Endothelial cell of umbilical vein (primary cell): ENCODE measurements at regions not wholly inside any gene's neighbourhood (a gene's known extent, or its start where the extent isn't known, plus 50 kb on each side); places are given as distances from the start of the nearest gene placed in this dataset.

Experiments used
- BruUV-seq: library from RNA; stranded (reverse); fragments of 400-500 nt; replicated peaks from 2 replicates; lab custom pipeline; 2021; lab: Mats Ljungman, UMichigan
- CTCF ChIA-PET: fragments of 300-600, 350-600 bp; sonication (Branson Sonifier 250); formaldehyde crosslinking; loops from one replicate; lab custom pipeline; 2021; ENCODE audit warnings: antibody characterized with exemption, inconsistent platforms; lab: Charles Lee
- POLR2A ChIA-PET: fragments of 300-600, 350-600 bp; sonication (Branson Sonifier 250); formaldehyde crosslinking; loops from one replicate; lab custom pipeline; 2021; ENCODE audit warnings: antibody characterized with exemption, inconsistent platforms; lab: Charles Lee
- DNase-seq: peaks from one replicate; pipeline ENCODE4 v3.0.0-alpha.2; 2011; ENCODE audit warnings: low read depth, low spot score
- FAIRE-seq: peaks from 2 replicates; lab custom pipeline; 2011; peaks lifted over from hg19 to GRCh38; lab: Jason Lieb, UNC
- H2AFZ ChIP-seq: 2 replicates; pipeline ENCODE4 v1.6.0; 2012; ENCODE audit warnings: low read depth, low read length, control low read depth, inconsistent platforms
- H3K27ac ChIP-seq: 2 replicates; pipeline ENCODE4 v1.5.1; 2011; ENCODE audit warnings: low read depth, mild to moderate bottlenecking, control low read depth, low read length, moderate library complexity; ENCODE audit not compliant: insufficient read depth
- H3K27me3 ChIP-seq, 2 experiments: 2 replicates each; pipeline versions ENCODE4 v1.6.0 to v1.6.1; 2011; ENCODE audit warnings: low read length in 2 of 2, mixed read lengths in 1 of 2; ENCODE audit not compliant: control insufficient read depth in 2 of 2, insufficient read depth in 2 of 2
- H3K36me3 ChIP-seq, 2 experiments: 2 replicates in 1 of 2; 3 replicates in 1 of 2; pipeline ENCODE4 v1.5.1; 2011; ENCODE audit warnings: low read length in 2 of 2, mild to moderate bottlenecking in 1 of 2, moderate library complexity in 1 of 2; ENCODE audit not compliant: control insufficient read depth in 2 of 2, insufficient read depth in 2 of 2; ENCODE audit errors: extremely low read depth in 1 of 2
- H3K4me1 ChIP-seq: 3 replicates; pipeline ENCODE4 v1.5.1; 2011; ENCODE audit warnings: mild to moderate bottlenecking, low read length; ENCODE audit not compliant: control insufficient read depth, insufficient read depth; ENCODE audit errors: extremely low read depth
- H3K4me2 ChIP-seq: 2 replicates; pipeline ENCODE4 v1.6.1; 2011; ENCODE audit warnings: low read length, control low read depth, mixed read lengths; ENCODE audit not compliant: insufficient read depth
- H3K4me3 ChIP-seq, 3 experiments: fragments of 200-600 bp in 1 of 3; sonication (generic), shearing (Covaris generic) in 1 of 3; replicated peaks in 1 of 3; 2 replicates each; pipeline ENCODE4 v1.5.1; 2011 to 2016; ENCODE audit warnings: control low read depth in 3 of 3, low read length in 3 of 3, mild to moderate bottlenecking in 2 of 3, inconsistent platforms in 1 of 3, low read depth in 1 of 3, moderate library complexity in 1 of 3; ENCODE audit not compliant: insufficient read depth in 1 of 3
- H3K79me2 ChIP-seq: 2 replicates; pipeline ENCODE4 v1.6.0; 2012; ENCODE audit warnings: low read length, inconsistent platforms; ENCODE audit not compliant: control insufficient read depth, insufficient read depth
- H3K9ac ChIP-seq: replicated peaks from 2 replicates; pipeline ENCODE3; 2011; ENCODE audit warnings: low read length, control low read depth; ENCODE audit not compliant: insufficient read depth; ENCODE audit errors: extremely low read depth
- H3K9me1 ChIP-seq: replicated peaks from 3 replicates; pipeline ENCODE4 v1.6.0; 2011; ENCODE audit warnings: mild to moderate bottlenecking, low read length; ENCODE audit not compliant: control insufficient read depth, insufficient read depth; ENCODE audit errors: extremely low read depth
- H3K9me3 ChIP-seq: replicated peaks from 2 replicates; pipeline ENCODE4 v1.5.1; 2012; ENCODE audit warnings: low read length, inconsistent platforms; ENCODE audit not compliant: control insufficient read depth, insufficient read depth
- H4K20me1 ChIP-seq: replicated peaks from 2 replicates; pipeline ENCODE3; 2011; ENCODE audit warnings: mild to moderate bottlenecking, low read length; ENCODE audit not compliant: control insufficient read depth, insufficient read depth; ENCODE audit errors: extremely low read depth
- CTCF ChIP-seq, 2 donors: IDR thresholded peaks; 1 replicate in 1 of 2; 2 replicates in 1 of 2; pipeline ENCODE4 v1.5.1; 2011; ENCODE audit warnings: low read length in 2 of 2, mild to moderate bottlenecking in 2 of 2, moderate library complexity in 2 of 2, control low read depth in 1 of 2, inconsistent platforms in 1 of 2, low read depth in 1 of 2; ENCODE audit not compliant: insufficient read depth in 1 of 2; ENCODE audit errors: extremely low read depth in 1 of 2
- EZH2 ChIP-seq: IDR thresholded peaks from 2 replicates; pipeline ENCODE4 v1.6.1; 2012; ENCODE audit warnings: borderline replicate concordance, low read depth, mild to moderate bottlenecking, moderate library complexity, low read length, inconsistent platforms; ENCODE audit not compliant: severe bottlenecking
- FOS ChIP-seq: IDR thresholded peaks from 2 replicates; pipeline ENCODE4 v1.6.1; 2011; ENCODE audit warnings: mild to moderate bottlenecking, low read length, moderate library complexity, borderline replicate concordance; ENCODE audit not compliant: insufficient read depth
- GATA2 ChIP-seq: IDR thresholded peaks from 2 replicates; pipeline ENCODE4 v1.7.0; 2011; ENCODE audit warnings: low read depth, mild to moderate bottlenecking, moderate library complexity, mixed read lengths, low read length; ENCODE audit not compliant: insufficient read length, insufficient read depth
- JUN ChIP-seq: IDR thresholded peaks from 2 replicates; pipeline ENCODE4 v1.6.1; 2011; ENCODE audit warnings: borderline replicate concordance, low read depth; ENCODE audit not compliant: insufficient read length, insufficient read depth
- POLR2A ChIP-seq: IDR thresholded peaks from 2 replicates; pipeline ENCODE4 v1.6.1; 2012; ENCODE audit warnings: low read depth, mild to moderate bottlenecking, control low read depth, low read length
- POLR2AphosphoS5 ChIP-seq: IDR thresholded peaks from 2 replicates; pipeline ENCODE4 v1.6.1; 2012; ENCODE audit warnings: low read depth, mild to moderate bottlenecking, control low read depth, low read length, moderate library complexity; ENCODE audit not compliant: insufficient read depth
- dilution Hi-C: fragments of 300-500 bp; cut with MboI; formaldehyde crosslinking; loops from one replicate; pipeline ENCODE4 v1.15.0; 2019; ENCODE audit warnings: low sequenced_read_pairs; ENCODE audit not compliant: extremely low pct_ligation_motif_present
- intact Hi-C: fragments of 100-400 bp; cut with micrococcal nuclease; formaldehyde crosslinking; loops from one replicate; pipeline ENCODE4 v1.10.0; 2022

- peak; percentile 78 for DNase-seq
- H3K36me3 ChIP-seq, result no peaks in the 10 kb centered on the region
- POLR2A ChIA-PET, result interaction anchor here (1.2 kb wide), 1 partner anchor 14 kb away, joined by 4 read pairs; no protein-coding TSS in a partner anchor
- BruUV-seq, result TSS peak; percentile 75
- dilution Hi-C loops, result no loop called here
- H3K27me3 ChIP-seq, result no peaks in the 10 kb centered on the region
- H3K4me3 ChIP-seq, result no peak overlapping the region
- no peak overlapping the region for H2AFZ ChIP-seq
- H3K4me2 ChIP-seq, result peak overlapping the region; percentile 68
- peak overlapping the region; percentile 56 for H3K9ac ChIP-seq
- H3K9me1 ChIP-seq, result no peaks in the 10 kb centered on the region
- no peaks in the 10 kb centered on the region for H4K20me1 ChIP-seq
- CTCF ChIA-PET, result interaction anchor here (0.8 to 3.8 kb wide), 15 partner anchors 9 to 255 kb away, joined by 3 to 23 read pairs (median 3); partner anchors contain the start of gene AREG
- H3K27ac ChIP-seq, result peak overlapping the region; percentile 75
- intact Hi-C loops, result loop anchor here (1.0 to 5.0 kb wide), 6 partner anchors 8 to 971 kb away; no protein-coding TSS in a partner anchor
- no peaks in the 10 kb centered on the region for H3K9me3 ChIP-seq
- no peaks in the 10 kb centered on the region for H3K79me2 ChIP-seq
- no peak for FAIRE-seq
- TF ChIP-seq POLR2A, result no peak
- TF ChIP-seq FOS, result peak; percentile 13
- H3K4me1 ChIP-seq, result peaks cover 49% of the 10 kb centered on the region
These were observed 162.3 kb downstream of the BTC start for GRCh38 chr4:74631988-74632387.

- DNase-seq (peak; percentile 99), FAIRE-seq (peak; percentile 89)
- Histone ChIP-seq H3K9me1 (no peaks in the 10 kb centered on the region), H4K20me1 (no peaks in the 10 kb centered on the region), H3K27ac (peak overlapping the region; percentile 75), H3K27me3 (no peaks in the 10 kb centered on the region), H3K79me2 (no peaks in the 10 kb centered on the region), H3K36me3 (no peaks in the 10 kb centered on the region), H3K9me3 (no peaks in the 10 kb centered on the region), H2AFZ (peak overlapping the region; percentile 4), H3K4me1 (peaks cover 45% of the 10 kb centered on the region), H3K4me2 (peak overlapping the region; percentile 68), H3K9ac (peak overlapping the region; percentile 68), H3K4me3 (no peak overlapping the region)
- CTCF ChIA-PET, result interaction anchor here (0.8 to 3.8 kb wide), 11 partner anchors 8 to 255 kb away, joined by 3 to 23 read pairs (median 4); no protein-coding TSS in a partner anchor
- intact Hi-C loops (loop anchor here (1.0 to 5.0 kb wide), 6 partner anchors 8 to 972 kb away; no protein-coding TSS in a partner anchor), dilution Hi-C loops (no loop called here)
- no TSS peak for BruUV-seq
- TF ChIP-seq POLR2AphosphoS5, result peak; percentile 97
- TF ChIP-seq EZH2, result no peak
- TF ChIP-seq FOS, result peak; percentile 70
- TF ChIP-seq JUN, result peak; percentile 60
- TF ChIP-seq GATA2, result peak; percentile 96
- TF ChIP-seq CTCF (IDR thresholded peaks at IDR 0.05; ENCODE audit: extremely low read depth in 1 of 2, insufficient read depth in 1 of 2, low read depth in 1 of 2, low read length in 2 of 2), result no peak
- peak; percentile 76 for TF ChIP-seq POLR2A
- POLR2A ChIA-PET, result interaction anchor here (0.7 kb wide), 1 partner anchor 131 kb away, joined by 3 read pairs; no protein-coding TSS in a partner anchor
These were observed 161.7 kb downstream of the BTC start for GRCh38 chr4:74632634-74633033.
